GM12878 (cell line): ENCODE measurements at regions not wholly inside any gene's neighbourhood (a gene's known extent, or its start where the extent isn't known, plus 50 kb on each side); places are given as distances from the start of the nearest gene placed in this dataset.

Experiments used
- CBX3 ChIP-seq: fragments of 200-600 bp; sonication (generic); IDR thresholded peaks from 2 replicates; pipeline ENCODE4 v1.6.1; 2016; ENCODE audit warnings: low read depth, borderline replicate concordance
- PAX5 ChIP-seq: IDR thresholded peaks from 2 replicates; pipeline ENCODE4 v1.6.1; 2011; ENCODE audit warnings: low read depth, low read length, borderline replicate concordance
- RELA ChIP-seq: fragments of 450-650 bp; IDR thresholded peaks from 2 replicates; pipeline ENCODE4 v1.8.0; 2014; ENCODE audit warnings: borderline replicate concordance; ENCODE audit not compliant: partially characterized antibody
- TBL1XR1 ChIP-seq: IDR thresholded peaks from 2 replicates; pipeline ENCODE4 v1.6.1; 2012; ENCODE audit warnings: low read depth, low read length, improper control_type of control experiment
- ZBTB40 ChIP-seq: fragments of 450-650 bp; IDR thresholded peaks from 2 replicates; pipeline ENCODE4 v1.6.1; 2016; ENCODE audit warnings: mild to moderate bottlenecking, moderate library complexity, borderline replicate concordance
- ZNF384 ChIP-seq: IDR thresholded peaks from 2 replicates; pipeline ENCODE4 v1.6.1; 2012; ENCODE audit warnings: low read depth, mild to moderate bottlenecking, low read length, improper control_type of control experiment, borderline replicate concordance
- ZNF687 ChIP-seq: fragments of 450-650 bp; IDR thresholded peaks from 2 replicates; pipeline ENCODE4 v1.6.1; 2017; ENCODE audit warnings: mild to moderate bottlenecking, moderate library complexity

- no peak for TF ChIP-seq ZNF687
- no peak for TF ChIP-seq PAX5
- TF ChIP-seq TBL1XR1 = no peak
- no peak for TF ChIP-seq ZBTB40
- TF ChIP-seq ZNF384 = peak; percentile 36; the same call in 1 of the 2 replicates
- no peak for TF ChIP-seq CBX3
- no peak for TF ChIP-seq RELA
Observed at GRCh38 chr2:37550190-37550589, 121.3 kb downstream of the CDC42EP3 start (continued).
